ENCODE measurements at regions not wholly inside any gene's neighbourhood (a gene's known extent, or its start where the extent isn't known, plus 50 kb on each side); places are given as distances from the start of the nearest gene placed in this dataset.
"Not testable (repeated sequence)": the region's sequence is repeated elsewhere in the genome, so short reads cannot be mapped to it uniquely, and the experiment has no call there.

- H3K36me3 ChIP-seq (ENCODE audit: control insufficient read depth, insufficient read depth, low read length): no peaks in the 10 kb centered on the region
- H3K27me3 ChIP-seq (ENCODE audit: control insufficient read depth, insufficient read depth, low read length, poor library complexity, severe bottlenecking): no peaks in the 10 kb centered on the region
- WGBS, 2 experiments: 94% methylated on average over 3 of the region's 4 CpGs; no CpG with 5 or more reads in 1 of the 2 experiments
- no peaks in the 10 kb centered on the region for H3K4me1 ChIP-seq (ENCODE audit: control insufficient read depth, insufficient read depth, low read length)
- no peak overlapping the region for H3K27ac ChIP-seq (ENCODE audit: insufficient read depth, low read depth, low read length, poor library complexity, severe bottlenecking)
- no peak overlapping the region for H3K4me3 ChIP-seq (ENCODE audit: insufficient read depth, low read depth, low read length)
- no peaks in the 10 kb centered on the region for H3K9me3 ChIP-seq (ENCODE audit: control insufficient read depth, low read length)
These were observed 246.7 kb upstream of the HSFY2 start for GRCh38 chrY:19020193-19020592.

DNA sequence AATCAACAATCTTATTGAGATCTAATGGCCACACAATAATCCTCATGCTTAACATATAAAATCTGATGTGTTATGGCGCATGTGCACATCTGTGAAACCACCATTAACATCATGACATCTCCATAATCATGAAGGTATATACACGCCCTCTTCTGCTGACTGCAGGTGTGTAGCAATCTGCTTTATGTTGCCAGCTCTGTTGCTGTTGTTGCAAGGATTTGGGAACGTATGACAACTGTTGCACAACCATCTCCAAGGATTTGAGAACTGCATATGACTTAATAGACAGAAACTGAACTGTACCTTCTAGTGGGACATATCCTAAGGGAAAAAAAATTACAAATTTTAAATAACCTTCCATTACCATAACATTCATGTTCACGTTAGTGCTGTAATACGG lies 243.5 kb upstream of the HSFY2 start:
- Histone ChIP-seq H3K4me3 (ENCODE audit: insufficient read depth, low read depth, low read length) (no peak overlapping the region), H3K27ac (ENCODE audit: insufficient read depth, low read depth, low read length, poor library complexity, severe bottlenecking) (no peak overlapping the region), H3K27me3 (ENCODE audit: control insufficient read depth, insufficient read depth, low read length, poor library complexity, severe bottlenecking) (no peaks in the 10 kb centered on the region), H3K36me3 (ENCODE audit: control insufficient read depth, insufficient read depth, low read length) (no peaks in the 10 kb centered on the region), H3K4me1 (ENCODE audit: control insufficient read depth, insufficient read depth, low read length) (no peaks in the 10 kb centered on the region), H3K9me3 (ENCODE audit: control insufficient read depth, low read length) (no peaks in the 10 kb centered on the region)
- whole genome bisulfite sequencing, 2 experiments: 90 to 100% methylated on average over 4 to 5 of the region's 5 CpGs

DNA sequence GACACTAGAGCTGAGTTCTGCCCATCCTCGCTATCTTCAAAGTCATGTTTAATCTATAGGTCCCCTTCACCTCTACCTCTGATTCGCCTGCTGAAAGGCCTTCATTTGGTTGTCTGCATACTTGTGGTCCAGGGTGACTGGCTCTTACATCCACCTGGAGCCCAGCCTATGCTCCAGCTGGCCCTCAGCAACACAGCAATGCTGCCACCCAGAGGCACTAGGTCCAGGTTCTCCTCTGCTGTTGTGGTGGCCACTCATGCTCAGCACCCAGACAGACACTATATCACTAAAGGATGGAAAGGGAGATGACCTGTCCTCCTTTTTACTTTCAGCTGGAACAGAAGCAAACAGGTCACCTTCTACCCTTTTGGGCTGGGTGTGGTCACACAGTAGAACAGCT lies 242.3 kb upstream of the HSFY2 start:
- no peaks in the 10 kb centered on the region for H3K9me3 ChIP-seq (ENCODE audit: control insufficient read depth, low read length)
- H3K4me1 ChIP-seq (ENCODE audit: control insufficient read depth, insufficient read depth, low read length): no peaks in the 10 kb centered on the region
- no peaks in the 10 kb centered on the region for H3K36me3 ChIP-seq (ENCODE audit: control insufficient read depth, insufficient read depth, low read length)
- H3K27me3 ChIP-seq (ENCODE audit: control insufficient read depth, insufficient read depth, low read length, poor library complexity, severe bottlenecking): no peaks in the 10 kb centered on the region
- no peak overlapping the region for H3K4me3 ChIP-seq (ENCODE audit: insufficient read depth, low read depth, low read length)
- 94 to 98% methylated on average over 2 of the region's 2 CpGs for whole genome bisulfite sequencing, 2 experiments
- H3K27ac ChIP-seq (ENCODE audit: insufficient read depth, low read depth, low read length, poor library complexity, severe bottlenecking): no peak overlapping the region

GRCh38 chrY:19015213-19015612 lies 241.7 kb upstream of the HSFY2 start:
- H3K27me3 ChIP-seq (ENCODE audit: control insufficient read depth, insufficient read depth, low read length, poor library complexity, severe bottlenecking): no peaks in the 10 kb centered on the region
- WGBS, 2 experiments: 82 to 100% methylated on average over 1 to 2 of the region's 2 CpGs
- no peak overlapping the region for H3K27ac ChIP-seq (ENCODE audit: insufficient read depth, low read depth, low read length, poor library complexity, severe bottlenecking)
- H3K36me3 ChIP-seq (ENCODE audit: control insufficient read depth, insufficient read depth, low read length): no peaks in the 10 kb centered on the region
- no peak overlapping the region for H3K4me3 ChIP-seq (ENCODE audit: insufficient read depth, low read depth, low read length)
- H3K9me3 ChIP-seq (ENCODE audit: control insufficient read depth, low read length): no peaks in the 10 kb centered on the region
- no peaks in the 10 kb centered on the region for H3K4me1 ChIP-seq (ENCODE audit: control insufficient read depth, insufficient read depth, low read length)

GRCh38 chrY:19012985-19013384 lies 239.4 kb upstream of the HSFY2 start:
- Histone ChIP-seq H3K36me3 (ENCODE audit: control insufficient read depth, insufficient read depth, low read length) (no peaks in the 10 kb centered on the region), H3K9me3 (ENCODE audit: control insufficient read depth, low read length) (no peaks in the 10 kb centered on the region)
- 100% methylated on average over 1 of the region's 2 CpGs; no CpG with 5 or more reads in 1 of the 2 experiments for WGBS, 2 experiments

DNA sequence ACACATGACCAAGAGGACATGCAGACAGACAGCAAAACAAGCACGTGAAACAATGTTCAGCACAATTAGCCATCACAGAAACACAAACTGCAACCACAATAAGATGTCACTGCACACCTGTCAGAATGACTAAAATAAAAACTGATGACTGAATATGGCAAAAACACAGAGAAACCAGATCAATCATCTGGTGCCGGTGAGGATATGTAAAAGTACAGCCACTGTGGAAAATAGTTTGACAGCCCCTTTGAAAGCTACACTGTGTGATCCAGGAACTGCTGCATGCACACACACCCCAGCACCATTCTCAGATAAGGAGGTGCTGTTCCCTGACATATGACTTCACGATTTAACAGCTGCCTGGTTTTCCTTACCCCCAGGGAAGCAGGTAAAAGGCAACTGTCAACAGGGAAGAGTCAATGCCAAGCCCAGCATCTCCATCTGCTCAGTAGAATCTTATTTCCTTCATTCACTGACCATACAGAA lies 238.1 kb upstream of the HSFY2 start:
- Histone ChIP-seq H3K36me3 (ENCODE audit: control insufficient read depth, insufficient read depth, low read length) (no peaks in the 10 kb centered on the region), H3K4me1 (ENCODE audit: control insufficient read depth, insufficient read depth, low read length) (no peaks in the 10 kb centered on the region), H3K9me3 (ENCODE audit: control insufficient read depth, low read length) (no peaks in the 10 kb centered on the region), H3K27ac (ENCODE audit: insufficient read depth, low read depth, low read length, poor library complexity, severe bottlenecking) (no peak overlapping the region), H3K4me3 (ENCODE audit: insufficient read depth, low read depth, low read length) (no peak overlapping the region), H3K27me3 (ENCODE audit: control insufficient read depth, insufficient read depth, low read length, poor library complexity, severe bottlenecking) (no peaks in the 10 kb centered on the region)
- WGBS, 2 experiments: 82 to 89% methylated on average over 2 to 3 of the region's 3 CpGs

More at GRCh38 chrY:19012985-19013384, 239.4 kb upstream of the HSFY2 start:
- H3K27me3 ChIP-seq (ENCODE audit: control insufficient read depth, insufficient read depth, low read length, poor library complexity, severe bottlenecking): no peaks in the 10 kb centered on the region
- H3K4me3 ChIP-seq (ENCODE audit: insufficient read depth, low read depth, low read length): no peak overlapping the region
- no peak overlapping the region for H3K27ac ChIP-seq (ENCODE audit: insufficient read depth, low read depth, low read length, poor library complexity, severe bottlenecking)
- H3K4me1 ChIP-seq (ENCODE audit: control insufficient read depth, insufficient read depth, low read length): no peaks in the 10 kb centered on the region

DNA sequence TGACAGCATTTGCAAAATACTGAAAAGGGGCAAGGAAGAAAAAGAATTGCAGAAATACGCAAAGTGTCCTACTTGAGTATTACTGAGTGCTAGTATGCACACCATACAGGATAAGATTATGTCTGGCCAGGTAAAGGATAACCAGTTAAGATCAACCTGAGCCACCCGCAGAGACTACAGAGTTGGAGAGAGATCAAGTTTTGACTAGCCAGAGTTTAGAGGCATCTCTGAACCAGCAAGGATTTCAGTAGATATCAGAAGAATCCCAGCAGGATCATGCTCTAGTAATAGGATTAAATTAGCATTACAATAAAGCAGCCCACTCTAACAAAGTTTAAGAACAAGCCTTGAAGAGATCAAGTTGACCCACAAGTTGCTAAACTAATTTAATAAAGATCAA lies 232.7 kb upstream of the HSFY2 start:
- Histone ChIP-seq H3K27ac (ENCODE audit: insufficient read depth, low read depth, low read length, poor library complexity, severe bottlenecking) (no peak overlapping the region), H3K36me3 (ENCODE audit: control insufficient read depth, insufficient read depth, low read length) (no peaks in the 10 kb centered on the region), H3K9me3 (ENCODE audit: control insufficient read depth, low read length) (no peaks in the 10 kb centered on the region), H3K4me3 (ENCODE audit: insufficient read depth, low read depth, low read length) (no peak overlapping the region), H3K27me3 (ENCODE audit: control insufficient read depth, insufficient read depth, low read length, poor library complexity, severe bottlenecking) (no peaks in the 10 kb centered on the region), H3K4me1 (ENCODE audit: control insufficient read depth, insufficient read depth, low read length) (no peaks in the 10 kb centered on the region)
- 47 to 61% methylated on average over 2 of the region's 2 CpGs for whole genome bisulfite sequencing, 2 experiments

- H3K9me3 ChIP-seq (ENCODE audit: control insufficient read depth, low read length): no peaks in the 10 kb centered on the region
- H3K27me3 ChIP-seq (ENCODE audit: control insufficient read depth, insufficient read depth, low read length, poor library complexity, severe bottlenecking): no peaks in the 10 kb centered on the region
- no peak overlapping the region for H3K27ac ChIP-seq (ENCODE audit: insufficient read depth, low read depth, low read length, poor library complexity, severe bottlenecking)
- H3K4me1 ChIP-seq (ENCODE audit: control insufficient read depth, insufficient read depth, low read length): no peaks in the 10 kb centered on the region
- no peaks in the 10 kb centered on the region for H3K36me3 ChIP-seq (ENCODE audit: control insufficient read depth, insufficient read depth, low read length)
- WGBS, 2 experiments: 79 to 80% methylated on average over 5 to 7 of the region's 7 CpGs
- H3K4me3 ChIP-seq (ENCODE audit: insufficient read depth, low read depth, low read length): no peak overlapping the region
These were observed 232.0 kb upstream of the HSFY2 start for GRCh38 chrY:19005579-19005978.

GRCh38 chrY:18997635-18998240 lies 224.2 kb upstream of the HSFY2 start:
- no peaks in the 10 kb centered on the region for H3K4me1 ChIP-seq (ENCODE audit: control insufficient read depth, insufficient read depth, low read length)
- no peaks in the 10 kb centered on the region for H3K9me3 ChIP-seq (ENCODE audit: control insufficient read depth, low read length)
- no peak overlapping the region for H3K27ac ChIP-seq (ENCODE audit: insufficient read depth, low read depth, low read length, poor library complexity, severe bottlenecking)
- no peak overlapping the region for H3K4me3 ChIP-seq (ENCODE audit: insufficient read depth, low read depth, low read length)
- 82 to 92% methylated on average over 2 of the region's 2 CpGs for WGBS, 2 experiments
- H3K36me3 ChIP-seq (ENCODE audit: control insufficient read depth, insufficient read depth, low read length): no peaks in the 10 kb centered on the region
- H3K27me3 ChIP-seq (ENCODE audit: control insufficient read depth, insufficient read depth, low read length, poor library complexity, severe bottlenecking): no peaks in the 10 kb centered on the region

GRCh38 chrY:18993480-18993879 lies 219.9 kb upstream of the HSFY2 start:
- no peak overlapping the region for H3K27ac ChIP-seq (ENCODE audit: insufficient read depth, low read depth, low read length, poor library complexity, severe bottlenecking)
- H3K36me3 ChIP-seq (ENCODE audit: control insufficient read depth, insufficient read depth, low read length): no peaks in the 10 kb centered on the region
- H3K4me3 ChIP-seq (ENCODE audit: insufficient read depth, low read depth, low read length): no peak overlapping the region
- WGBS, 2 experiments: 93 to 94% methylated on average over 3 to 4 of the region's 4 CpGs
- H3K4me1 ChIP-seq (ENCODE audit: control insufficient read depth, insufficient read depth, low read length): no peaks in the 10 kb centered on the region
- H3K9me3 ChIP-seq (ENCODE audit: control insufficient read depth, low read length): no peaks in the 10 kb centered on the region
- H3K27me3 ChIP-seq (ENCODE audit: control insufficient read depth, insufficient read depth, low read length, poor library complexity, severe bottlenecking): no peaks in the 10 kb centered on the region

- H3K4me3 ChIP-seq (ENCODE audit: insufficient read depth, low read depth, low read length); H3K36me3 ChIP-seq (ENCODE audit: control insufficient read depth, insufficient read depth, low read length); H3K27me3 ChIP-seq (ENCODE audit: control insufficient read depth, insufficient read depth, low read length, poor library complexity, severe bottlenecking); H3K4me1 ChIP-seq (ENCODE audit: control insufficient read depth, insufficient read depth, low read length); H3K27ac ChIP-seq (ENCODE audit: insufficient read depth, low read depth, low read length, poor library complexity, severe bottlenecking); H3K9me3 ChIP-seq (ENCODE audit: control insufficient read depth, low read length): not testable (repeated sequence)
- 70 to 76% methylated on average over 52 of the region's 52 CpGs for WGBS, 2 experiments
These were observed 219.1 kb upstream of the HSFY2 start for GRCh38 chrY:18992684-18993083.
